EH (cell line): ENCODE measurements at regions not wholly inside any gene's neighbourhood (a gene's known extent, or its start where the extent isn't known, plus 50 kb on each side); places are given as distances from the start of the nearest gene placed in this dataset.
A peak's percentile ranks its signal among the peaks of the same experiment; 100 is the strongest.

Experiments
- DNase-seq: peaks from one replicate; pipeline ENCODE4 v3.0.0-alpha.2; 2015; ENCODE audit warnings: low read depth

GRCh38 chr11:76276781-76277155 is 70.5 kb upstream of the WNT11 start:
- no peak for DNase-seq

GRCh38 chr11:76276046-76276780 is 69.9 kb upstream of the WNT11 start:
- no peak for DNase-seq

GRCh38 chr11:76275446-76275845 is 69.1 kb upstream of the WNT11 start:
- no peak for DNase-seq

- no peak for DNase-seq
Observed at GRCh38 chr11:76271068-76271467, 64.8 kb upstream of the WNT11 start.

- DNase-seq, result no peak
Observed at GRCh38 chr11:76270389-76270788, 64.1 kb upstream of the WNT11 start.

- no peak for DNase-seq
Observed at GRCh38 chr11:76269661-76270261, 63.5 kb upstream of the WNT11 start.

GRCh38 chr11:76269247-76269646 is 62.9 kb upstream of the WNT11 start:
- DNase-seq, result no peak

GRCh38 chr11:76268498-76268897 is 62.2 kb upstream of the WNT11 start:
- no peak for DNase-seq

- DNase-seq, result no peak
Observed at GRCh38 chr11:76267556-76267955, 61.3 kb upstream of the WNT11 start.

GRCh38 chr11:76266286-76267100 is 60.2 kb upstream of the WNT11 start:
- DNase-seq, result peak; percentile 73

- no peak for DNase-seq
Observed at GRCh38 chr11:76265771-76266241, 59.5 kb upstream of the WNT11 start.

- peak; percentile 9 for DNase-seq
Observed at GRCh38 chr11:76263657-76264056, 57.4 kb upstream of the WNT11 start.

GRCh38 chr11:76263166-76263565 is 56.9 kb upstream of the WNT11 start:
- no peak for DNase-seq

GRCh38 chr11:76260296-76260925 is 54.1 kb upstream of the WNT11 start:
- no peak for DNase-seq

GRCh38 chr11:76259299-76259908 is 53.1 kb upstream of the WNT11 start:
- no peak for DNase-seq

GRCh38 chr11:76257074-76257719 is 50.9 kb upstream of the WNT11 start:
- no peak for DNase-seq

GRCh38 chr11:76256448-76256847 is 50.1 kb upstream of the WNT11 start:
- DNase-seq, result no peak
